ENCODE measurements at regions not wholly inside any gene's neighbourhood (a gene's known extent, or its start where the extent isn't known, plus 50 kb on each side); places are given as distances from the start of the nearest gene placed in this dataset.

DNA sequence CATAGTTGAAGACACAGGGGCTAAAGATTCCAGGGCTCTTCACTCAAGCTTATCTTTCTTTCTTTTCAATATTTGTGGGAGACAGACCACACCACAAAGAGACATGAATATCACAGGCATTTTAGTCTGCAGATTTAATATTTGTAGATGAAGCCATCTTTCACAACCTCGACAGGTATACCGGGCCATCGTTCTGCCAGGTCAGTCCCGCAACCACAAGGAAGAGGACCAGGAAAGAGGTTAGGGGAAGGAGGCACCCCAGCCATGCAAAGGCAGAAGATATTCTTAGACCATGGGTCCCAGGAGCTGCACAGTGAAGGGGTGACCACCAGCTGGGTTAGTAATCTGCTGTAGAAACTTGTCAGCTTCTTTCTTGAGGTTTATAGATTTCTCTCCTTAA lies 66.8 kb upstream of the UCN3 start:
- DNase-seq (ENCODE audit: low read depth) = no peak
- in situ Hi-C loops (cut with HindIII; ENCODE audit: low pct_unique_long_range_greater_than_20kb, low sequenced_read_pairs) = no loop called here

GRCh38 chr10:5299950-5300349 lies 64.8 kb upstream of the UCN3 start:
- in situ Hi-C loops (cut with HindIII; ENCODE audit: low pct_unique_long_range_greater_than_20kb, low sequenced_read_pairs) = no loop called here
- no peak for DNase-seq (ENCODE audit: low read depth)

DNA sequence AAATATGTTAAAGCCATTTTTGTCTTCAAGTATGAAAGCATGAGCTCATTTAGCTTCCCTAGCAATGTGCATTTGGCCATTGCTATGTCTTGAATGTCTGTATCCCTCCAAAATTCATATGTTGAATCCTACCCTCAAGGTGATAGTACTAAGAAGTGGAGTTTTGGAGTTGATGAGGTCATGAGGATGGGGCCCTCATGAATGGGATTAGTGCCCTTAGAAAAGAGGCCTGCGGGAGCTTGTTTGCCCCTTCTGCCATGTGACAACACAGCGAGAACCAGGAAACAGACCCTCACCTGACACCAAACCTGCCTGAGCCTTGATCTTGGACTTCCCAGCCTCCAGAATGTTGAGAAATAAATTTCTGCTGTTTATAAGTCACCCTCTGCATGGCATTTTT lies 61.3 kb upstream of the UCN3 start:
- in situ Hi-C loops (cut with HindIII; ENCODE audit: low pct_unique_long_range_greater_than_20kb, low sequenced_read_pairs) = no loop called here
- DNase-seq (ENCODE audit: low read depth) = no peak

DNA sequence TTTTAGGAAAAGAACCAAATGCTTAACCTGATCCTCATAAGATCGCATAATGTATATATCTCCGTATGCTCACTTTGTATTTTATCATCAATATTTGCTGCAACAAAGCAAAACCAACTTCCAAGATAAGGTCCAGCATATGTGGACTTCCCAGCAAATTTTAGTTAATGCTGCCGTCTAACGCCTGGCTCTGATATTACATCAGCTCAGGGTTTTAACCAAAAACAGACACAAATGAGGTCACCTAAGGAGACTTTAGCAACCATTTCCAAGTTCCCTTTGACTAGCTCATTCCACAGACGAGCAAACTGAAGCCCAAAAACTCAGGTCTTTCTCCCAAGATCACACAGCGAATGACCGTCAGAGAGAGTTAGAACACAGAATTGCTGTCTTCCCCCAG lies 59.4 kb upstream of the UCN3 start:
- in situ Hi-C loops (cut with HindIII; ENCODE audit: low pct_unique_long_range_greater_than_20kb, low sequenced_read_pairs) = no loop called here
- no peak for DNase-seq (ENCODE audit: low read depth)

GRCh38 chr10:5310914-5311313 lies 53.9 kb upstream of the UCN3 start:
- no peak for DNase-seq (ENCODE audit: low read depth)

DNA sequence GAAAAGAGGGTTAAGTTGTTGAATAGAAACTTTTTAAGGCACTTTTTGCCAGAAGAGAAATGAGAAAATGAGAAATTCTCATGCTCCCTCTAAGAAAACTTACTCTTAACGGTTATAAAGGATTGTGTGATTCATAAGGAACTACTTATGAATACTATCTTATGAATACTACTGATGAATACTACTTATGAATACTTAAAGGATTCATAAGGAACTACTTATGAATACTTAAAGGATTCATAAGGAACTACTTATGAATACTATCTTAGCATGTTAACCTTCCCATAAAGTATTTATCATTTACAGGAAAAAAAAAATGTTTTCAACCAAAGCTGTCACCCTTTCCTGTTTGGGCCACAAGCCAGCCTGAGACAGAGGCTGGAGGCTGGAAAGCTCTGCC lies 53.1 kb upstream of the UCN3 start:
- in situ Hi-C loops (cut with HindIII; ENCODE audit: low pct_unique_long_range_greater_than_20kb, low sequenced_read_pairs) = no loop called here
- DNase-seq (ENCODE audit: low read depth) = no peak

More at GRCh38 chr10:5310914-5311313, 53.9 kb upstream of the UCN3 start:
- in situ Hi-C loops (cut with HindIII; ENCODE audit: low pct_unique_long_range_greater_than_20kb, low sequenced_read_pairs) = no loop called here

- DNase-seq (ENCODE audit: low read depth) = no peak
- in situ Hi-C loops (cut with HindIII; ENCODE audit: low pct_unique_long_range_greater_than_20kb, low sequenced_read_pairs) = no loop called here
Measured at GRCh38 chr10:5314840-5315239, 49.9 kb upstream of the UCN3 start.

Measured in Caki2 (cell line).